Esophagus squamous epithelium (tissue), 5 donors: ENCODE measurements at regions not wholly inside any gene's neighbourhood (a gene's known extent, or its start where the extent isn't known, plus 50 kb on each side); places are given as distances from the start of the nearest gene placed in this dataset.

ENCODE experiments used
- DNase-seq: peaks from one replicate; lab custom pipeline; 2025; lab: John Stamatoyannopoulos, UW
- H3K27ac ChIP-seq, 4 donors: fragments of 200-600 bp; sonication (generic); one replicate each; pipeline ENCODE4 v1.5.1; 2016 to 2019; ENCODE audit warnings: mild to moderate bottlenecking in 1 of 4
- H3K27me3 ChIP-seq, 4 donors: fragments of 200-600 bp; sonication (generic); 1 replicate in 3 of 4; 2 replicates in 1 of 4; pipeline versions ENCODE4 v1.5.1 to v1.6.0; 2017 to 2021; ENCODE audit warnings: antibody characterized with exemption in 1 of 4
- H3K36me3 ChIP-seq, 3 donors: fragments of 200-600 bp; sonication (generic); one replicate each; pipeline ENCODE4 v1.5.1; 2016 to 2019
- H3K4me1 ChIP-seq, 3 donors: fragments of 200-600 bp; sonication (generic); one replicate each; pipeline ENCODE4 v1.5.1; 2017 to 2019
- H3K4me3 ChIP-seq, 4 donors: fragments of 200-600 bp; sonication (generic); 1 replicate in 3 of 4; 2 replicates in 1 of 4; pipeline ENCODE4 v1.5.1; 2016 to 2019; ENCODE audit warnings: mild to moderate bottlenecking in 2 of 4, moderate library complexity in 1 of 4
- H3K9me3 ChIP-seq, 3 donors: fragments of 200-600 bp; sonication (generic); one replicate each; pipeline ENCODE4 v1.5.1; 2016 to 2019
- CTCF ChIP-seq, 6 experiments: fragments of 450-650 bp in 4 of 6; fragments of 200-600 bp in 2 of 6; sonication (generic) in 2 of 6; IDR thresholded peaks; one replicate each; pipeline ENCODE4 v1.5.1; 2016 to 2019; ENCODE audit warnings: antibody characterized with exemption in 6 of 6, mild to moderate bottlenecking in 4 of 6, moderate library complexity in 4 of 6
- POLR2A ChIP-seq, 4 donors: fragments of 450-650 bp; IDR thresholded peaks; one replicate each; pipeline ENCODE4 v1.6.1; 2017; ENCODE audit warnings: antibody characterized with exemption in 4 of 4, mild to moderate bottlenecking in 4 of 4, moderate library complexity in 3 of 4
- WGBS, 2 donors: methylation state at CpG; one replicate each; pipeline ENCODE4 v1.1.5; 2018; 5-methylcytosine and 5-hydroxymethylcytosine counted together
- intact Hi-C: fragments of 100-400 bp; cut with DNase I; formaldehyde crosslinking; loops from one replicate; pipeline ENCODE4 v1.15.0; 2022
- donor health status: DM: yes; HTN: yes; CAD: no.

DNA sequence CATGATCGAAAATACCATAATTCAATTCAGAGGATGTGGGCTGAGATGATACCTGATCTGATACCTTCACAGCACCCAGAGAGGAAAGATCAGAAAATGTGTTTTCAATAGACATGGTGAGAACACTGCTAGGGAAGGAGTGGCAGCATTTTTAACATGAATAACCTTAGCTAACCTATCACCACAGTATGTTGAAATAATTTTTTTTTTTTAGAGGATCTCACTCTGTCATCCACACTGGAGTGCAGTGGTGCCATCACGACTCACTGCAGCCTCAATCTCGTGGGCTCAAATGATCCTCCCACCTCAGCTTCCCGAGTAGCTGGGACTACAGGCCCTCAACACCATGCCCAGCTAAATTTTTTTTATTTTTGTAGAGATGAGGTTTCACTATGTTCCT, 90.5 kb upstream of the RAPGEF2 start:
- 56 to 69% methylated on average over 4 of the region's 4 CpGs for WGBS, 2 donors
- Histone ChIP-seq H3K36me3 (no peaks in the 10 kb centered on the region), H3K27ac (no peak overlapping the region), H3K27me3 (no peaks in the 10 kb centered on the region), H3K9me3 (no peaks in the 10 kb centered on the region), H3K4me3 (no peak overlapping the region), H3K4me1 (peaks cover 0 to 14% (median 5%) of the 10 kb centered on the region in 3 donors)
- intact Hi-C loops = no loop called here
- TF ChIP-seq POLR2A (IDR thresholded peaks at IDR 0.05) (no peak), CTCF (IDR thresholded peaks at IDR 0.05) (no peak)
- DNase-seq = no peak

- intact Hi-C loops = no loop called here
- no peaks in the 10 kb centered on the region for H3K36me3 ChIP-seq
Observed at GRCh38 chr4:159013692-159014091, 89.2 kb upstream of the RAPGEF2 start.

GRCh38 chr4:159014859-159015258, 88.0 kb upstream of the RAPGEF2 start:
- intact Hi-C loops = no loop called here
- 77 to 87% methylated on average over 4 of the region's 4 CpGs for WGBS, 2 donors
- no peaks in the 10 kb centered on the region for H3K9me3 ChIP-seq
- H3K4me1 ChIP-seq = peaks cover 0 to 13% (median 5%) of the 10 kb centered on the region in 3 donors
- no peak for DNase-seq
- H3K27me3 ChIP-seq = no peaks in the 10 kb centered on the region
- TF ChIP-seq CTCF (IDR thresholded peaks at IDR 0.05) (no peak), POLR2A (IDR thresholded peaks at IDR 0.05) (no peak)
- no peak overlapping the region for H3K27ac ChIP-seq
- no peak overlapping the region for H3K4me3 ChIP-seq
- H3K36me3 ChIP-seq = no peaks in the 10 kb centered on the region

More at GRCh38 chr4:159013692-159014091, 89.2 kb upstream of the RAPGEF2 start:
- H3K4me1 ChIP-seq = peaks cover 0 to 14% (median 5%) of the 10 kb centered on the region in 3 donors
- DNase-seq = no peak
- no peak overlapping the region for H3K27ac ChIP-seq
- no peaks in the 10 kb centered on the region for H3K9me3 ChIP-seq
- no peak for TF ChIP-seq CTCF (IDR thresholded peaks at IDR 0.05)
- TF ChIP-seq POLR2A (IDR thresholded peaks at IDR 0.05) = no peak
- no peak overlapping the region for H3K4me3 ChIP-seq
- H3K27me3 ChIP-seq = no peaks in the 10 kb centered on the region

GRCh38 chr4:159015841-159016240, 87.0 kb upstream of the RAPGEF2 start:
- Histone ChIP-seq H3K27ac (no peak overlapping the region), H3K4me1 (peaks cover 0 to 3% (median 0%) of the 10 kb centered on the region in 3 donors), H3K9me3 (no peaks in the 10 kb centered on the region), H3K36me3 (no peaks in the 10 kb centered on the region), H3K27me3 (no peaks in the 10 kb centered on the region), H3K4me3 (no peak overlapping the region)
- DNase-seq = no peak
- intact Hi-C loops = no loop called here
- TF ChIP-seq CTCF (IDR thresholded peaks at IDR 0.05) = no peak
- no peak for TF ChIP-seq POLR2A (IDR thresholded peaks at IDR 0.05)
- WGBS, 2 donors = 76 to 81% methylated on average over 5 of the region's 5 CpGs

- intact Hi-C loops = no loop called here
- no peak overlapping the region for H3K27ac ChIP-seq
Observed at GRCh38 chr4:159016593-159017024, 86.3 kb upstream of the RAPGEF2 start.

More at GRCh38 chr4:159016593-159017024, 86.3 kb upstream of the RAPGEF2 start:
- no peaks in the 10 kb centered on the region for H3K9me3 ChIP-seq
- no peaks in the 10 kb centered on the region for H3K4me1 ChIP-seq
- no peak overlapping the region for H3K4me3 ChIP-seq
- no peak for TF ChIP-seq POLR2A (IDR thresholded peaks at IDR 0.05)
- TF ChIP-seq CTCF (IDR thresholded peaks at IDR 0.05) = no peak
- no peaks in the 10 kb centered on the region for H3K36me3 ChIP-seq
- H3K27me3 ChIP-seq = no peaks in the 10 kb centered on the region
- no peak for DNase-seq
- 55 to 77% methylated on average over 8 of the region's 8 CpGs for WGBS, 2 donors
